ENCODE measurements at regions not wholly inside any gene's neighbourhood (a gene's known extent, or its start where the extent isn't known, plus 50 kb on each side); places are given as distances from the start of the nearest gene placed in this dataset.

DNA sequence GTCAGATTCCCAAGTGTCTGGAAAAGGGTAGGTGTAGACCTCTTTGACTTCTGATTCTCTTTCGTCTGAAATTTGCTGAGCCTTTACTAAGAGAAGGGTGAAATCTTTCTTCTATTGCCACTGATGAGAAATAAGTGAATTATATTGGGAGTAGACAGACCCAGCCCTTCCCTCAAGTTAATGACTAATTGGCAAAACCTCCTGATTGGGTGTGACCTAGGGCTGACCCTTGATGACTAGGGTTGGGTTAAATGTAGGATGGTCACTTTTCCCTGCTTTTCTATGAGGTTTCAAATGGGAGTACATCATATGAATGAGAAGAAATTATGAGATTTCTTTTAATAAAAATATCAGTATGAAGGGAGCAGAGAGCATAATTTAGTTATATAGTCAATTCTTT is 73.4 kb upstream of the C5orf46 start:
- 81 to 90% (median 86%) methylated on average over 1 of the region's 1 CpG for WGBS, 5 donors
- TF ChIP-seq, protein P1, sequence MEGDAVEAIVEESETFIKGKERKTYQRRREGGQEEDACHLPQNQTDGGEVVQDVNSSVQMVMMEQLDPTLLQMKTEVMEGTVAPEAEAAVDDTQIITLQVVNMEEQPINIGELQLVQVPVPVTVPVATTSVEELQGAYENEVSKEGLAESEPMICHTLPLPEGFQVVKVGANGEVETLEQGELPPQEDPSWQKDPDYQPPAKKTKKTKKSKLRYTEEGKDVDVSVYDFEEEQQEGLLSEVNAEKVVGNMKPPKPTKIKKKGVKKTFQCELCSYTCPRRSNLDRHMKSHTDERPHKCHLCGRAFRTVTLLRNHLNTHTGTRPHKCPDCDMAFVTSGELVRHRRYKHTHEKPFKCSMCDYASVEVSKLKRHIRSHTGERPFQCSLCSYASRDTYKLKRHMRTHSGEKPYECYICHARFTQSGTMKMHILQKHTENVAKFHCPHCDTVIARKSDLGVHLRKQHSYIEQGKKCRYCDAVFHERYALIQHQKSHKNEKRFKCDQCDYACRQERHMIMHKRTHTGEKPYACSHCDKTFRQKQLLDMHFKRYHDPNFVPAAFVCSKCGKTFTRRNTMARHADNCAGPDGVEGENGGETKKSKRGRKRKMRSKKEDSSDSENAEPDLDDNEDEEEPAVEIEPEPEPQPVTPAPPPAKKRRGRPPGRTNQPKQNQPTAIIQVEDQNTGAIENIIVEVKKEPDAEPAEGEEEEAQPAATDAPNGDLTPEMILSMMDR (IDR thresholded peaks at IDR 0.05 in 8 of 11, conservative IDR thresholded peaks at IDR 0.05 in 3 of 11): no peak
- TF ChIP-seq POLR2A (IDR thresholded peaks at IDR 0.05) (no peak), POLR2AphosphoS5 (IDR thresholded peaks at IDR 0.05) (no peak)
- H3K4me1 ChIP-seq: no peaks in the 10 kb centered on the region
- peaks cover 0 to 7% (median 0%) of the 10 kb centered on the region in 8 donors for H3K9me3 ChIP-seq
- no peak overlapping the region for H3K27ac ChIP-seq
- H3K27me3 ChIP-seq (replicated peaks in 1 of 7): no peaks in the 10 kb centered on the region
- intact Hi-C loops (cut with DNase I; ENCODE audit: low total_unique reads): no loop called here
- no peak overlapping the region for H3K4me3 ChIP-seq
- H3K36me3 ChIP-seq: no peaks in the 10 kb centered on the region
- no peak for DNase-seq

DNA sequence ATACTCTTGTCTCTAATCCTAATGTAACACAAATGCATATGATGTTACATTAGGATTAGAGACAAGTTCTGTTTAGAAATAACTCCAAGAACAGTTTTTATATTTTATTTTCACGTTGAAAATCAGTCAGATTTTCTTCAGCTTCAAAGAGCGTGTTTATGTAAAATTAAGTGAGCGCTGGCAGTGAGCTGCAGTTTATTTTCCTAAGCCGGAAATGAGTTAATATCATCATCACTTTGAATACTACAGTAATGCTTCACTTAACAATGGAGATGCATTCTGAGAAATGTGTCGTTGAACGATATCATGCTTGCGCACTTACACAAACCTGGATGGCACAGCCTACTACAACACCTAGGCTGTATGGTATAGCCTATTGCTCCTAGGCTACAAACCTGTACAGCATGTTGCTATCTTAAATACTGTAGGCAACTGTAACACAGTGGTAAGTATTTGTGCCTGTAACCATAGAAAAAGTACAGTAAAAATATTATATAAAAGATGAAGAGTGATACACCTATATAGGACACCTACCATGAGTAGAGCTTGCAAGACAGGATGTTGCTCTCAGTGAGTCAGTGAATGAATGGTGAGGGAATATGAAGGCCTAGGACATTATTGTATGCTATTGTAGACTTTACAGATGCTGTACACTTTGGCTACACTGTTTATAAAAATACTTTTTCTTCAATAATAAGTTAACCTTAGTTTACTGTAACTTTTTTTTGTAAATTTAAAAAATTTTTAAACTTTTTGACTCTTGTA is 65.9 kb upstream of the C5orf46 start:
- Histone ChIP-seq H3K4me1 (no peaks in the 10 kb centered on the region), H3K27ac (no peak overlapping the region), H3K27me3 (replicated peaks in 1 of 7) (no peaks in the 10 kb centered on the region), H3K4me3 (no peak overlapping the region), H3K9me3 (peaks cover 0 to under 1% (median 0%) of the 10 kb centered on the region in 8 donors), H3K36me3 (no peaks in the 10 kb centered on the region)
- no peak for TF ChIP-seq POLR2A (IDR thresholded peaks at IDR 0.05)
- TF ChIP-seq, protein P1 (IDR thresholded peaks at IDR 0.05 in 8 of 11, conservative IDR thresholded peaks at IDR 0.05 in 3 of 11): no peak
- no peak for TF ChIP-seq POLR2AphosphoS5 (IDR thresholded peaks at IDR 0.05)
- no peak for DNase-seq
- 86 to 96% (median 92%) methylated on average over 7 of the region's 7 CpGs for WGBS, 5 donors
- intact Hi-C loops (cut with DNase I; ENCODE audit: low total_unique reads): no loop called here

DNA sequence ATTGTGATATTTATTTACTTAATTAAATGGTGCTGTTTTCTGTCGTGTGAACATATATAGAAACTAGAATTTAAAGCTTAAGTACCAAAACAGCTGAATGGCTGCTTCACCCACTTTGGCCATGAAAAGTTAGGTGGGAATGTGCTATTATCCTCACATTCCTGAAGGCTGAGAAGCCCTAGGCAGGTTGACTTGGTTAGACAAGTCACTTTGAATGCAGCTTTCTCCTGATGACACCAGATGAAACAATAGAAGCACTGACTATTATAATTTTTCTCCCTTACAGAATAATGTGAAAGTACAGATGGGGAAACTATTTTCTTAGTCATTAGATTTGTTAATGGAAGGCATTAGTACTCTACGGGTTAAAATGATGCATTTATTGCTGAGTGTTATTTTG is 65.1 kb upstream of the C5orf46 start:
- no peak overlapping the region for H3K4me3 ChIP-seq
- intact Hi-C loops (cut with DNase I; ENCODE audit: low total_unique reads): no loop called here
- no peak for DNase-seq
- H3K27ac ChIP-seq: no peak overlapping the region
- no peaks in the 10 kb centered on the region for H3K9me3 ChIP-seq
- TF ChIP-seq POLR2A (IDR thresholded peaks at IDR 0.05): no peak
- TF ChIP-seq POLR2AphosphoS5 (IDR thresholded peaks at IDR 0.05): no peak
- TF ChIP-seq, protein P1 (IDR thresholded peaks at IDR 0.05 in 8 of 11, conservative IDR thresholded peaks at IDR 0.05 in 3 of 11): no peak
- 86 to 92% (median 91%) methylated on average over 2 of the region's 2 CpGs for WGBS, 5 donors
- no peaks in the 10 kb centered on the region for H3K4me1 ChIP-seq
- no peaks in the 10 kb centered on the region for H3K27me3 ChIP-seq (replicated peaks in 1 of 7)
- no peaks in the 10 kb centered on the region for H3K36me3 ChIP-seq

DNA sequence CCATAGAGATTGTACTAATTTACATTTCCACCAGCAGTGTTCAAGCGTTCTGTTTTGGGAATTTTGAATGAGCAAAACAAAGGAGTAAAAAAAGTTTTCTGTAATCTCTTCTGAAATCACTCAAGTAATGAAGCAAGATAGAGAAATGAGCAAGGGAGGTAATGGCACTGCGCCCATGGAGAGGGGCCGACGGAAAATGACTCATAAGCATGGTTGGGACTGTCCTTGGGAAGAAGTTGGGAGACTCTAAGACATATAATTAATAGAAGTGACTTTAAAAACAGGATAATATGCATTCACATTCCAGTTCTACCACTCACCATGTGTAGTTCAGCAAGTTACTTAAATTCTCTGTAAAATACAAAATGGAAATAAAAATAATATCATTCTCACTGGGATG is 62.5 kb upstream of the C5orf46 start:
- Histone ChIP-seq H3K4me3 (no peak overlapping the region), H3K36me3 (no peaks in the 10 kb centered on the region), H3K27ac (no peak overlapping the region), H3K4me1 (peaks cover 0 to 6% (median 0%) of the 10 kb centered on the region in 6 donors), H3K27me3 (replicated peaks in 1 of 7) (no peaks in the 10 kb centered on the region), H3K9me3 (no peaks in the 10 kb centered on the region)
- TF ChIP-seq POLR2AphosphoS5 (IDR thresholded peaks at IDR 0.05): no peak
- TF ChIP-seq, protein P1 (IDR thresholded peaks at IDR 0.05 in 8 of 11, conservative IDR thresholded peaks at IDR 0.05 in 3 of 11): no peak
- TF ChIP-seq POLR2A (IDR thresholded peaks at IDR 0.05): no peak
- intact Hi-C loops (cut with DNase I; ENCODE audit: low total_unique reads): no loop called here
- DNase-seq: no peak
- 74 to 89% (median 79%) methylated on average over 4 of the region's 4 CpGs for WGBS, 5 donors
